ENCODE measurements at regions not wholly inside any gene's neighbourhood (a gene's known extent, or its start where the extent isn't known, plus 50 kb on each side); places are given as distances from the start of the nearest gene placed in this dataset.

- no peaks in the 10 kb centered on the region for H3K4me1 ChIP-seq (ENCODE audit: control insufficient read depth, insufficient read depth, low read length)
- FAIRE-seq (no peak), DNase-seq (ENCODE audit: low read depth, low spot score) (no peak), ATAC-seq (no peak)
- 4% methylated on average over 22 of the region's 22 CpGs for WGBS (ENCODE audit: insufficient coverage, insufficient replicate concordance, low lambda C conversion rate, missing lambda C conversion rate)
- H4K20me1 ChIP-seq (ENCODE audit: control insufficient read depth, insufficient read depth), result no peaks in the 10 kb centered on the region
- peaks cover 2 to 5% of the 10 kb centered on the region in 2 experiments; a peak in 2 of 4 replicates for H3K27me3 ChIP-seq (replicated peaks in 1 of 2; ENCODE audit: control insufficient read depth in 2 of 2, insufficient read depth in 2 of 2, low read length in 1 of 2)
- no peak overlapping the region for H3K27ac ChIP-seq (ENCODE audit: control insufficient read depth, insufficient read depth)
- no peak overlapping the region for H3K4me2 ChIP-seq (ENCODE audit: control insufficient read depth, insufficient read depth)
- H3K9ac ChIP-seq (ENCODE audit: control insufficient read depth, insufficient read depth, low read length), result no peak overlapping the region
- CTCF ChIA-PET, result interaction anchor here (1.3 kb wide), 1 partner anchor 10 kb away, joined by 4 read pairs; no protein-coding TSS in a partner anchor
- SMC1A ChIA-PET (ENCODE audit: uncharacterized antibody, unreplicated experiment), result no interaction called here
- no TSS peak for BruUV-seq (replicated peaks)
- TF ChIP-seq MYC (IDR thresholded peaks at IDR 0.05; ENCODE audit: insufficient read depth, insufficient read length, insufficient replicate concordance, low read length, severe bottlenecking), result no peak
- H2AFZ ChIP-seq (ENCODE audit: control insufficient read depth, low read depth, low read length), result no peak overlapping the region
- H3K36me3 ChIP-seq (ENCODE audit: control insufficient read depth in 2 of 2, insufficient read depth in 2 of 2, low read length in 1 of 2), result no peaks in the 10 kb centered on the region
- in situ Hi-C loops (cut with MboI) (no loop called here), intact Hi-C loops (cut with micrococcal nuclease; ENCODE audit: unreplicated experiment) (no loop called here)
- RAD21 ChIA-PET (ENCODE audit: unreplicated experiment), result no interaction called here
- H3K9me3 ChIP-seq (replicated peaks; ENCODE audit: control insufficient read depth, insufficient read depth, low read length), result no peaks in the 10 kb centered on the region
- H3K79me2 ChIP-seq (ENCODE audit: control insufficient read depth, insufficient read depth, low read length), result no peaks in the 10 kb centered on the region
- POLR2A ChIA-PET, result no interaction called here
- H3K4me3 ChIP-seq, result no peak overlapping the region
These were observed 106.4 kb upstream of the FGF3 start for GRCh38 chr11:69925366-69926196.

GRCh38 chr11:69926376-69927050, 107.3 kb upstream of the FGF3 start:
- ChIA-PET POLR2A (no interaction called here), SMC1A (ENCODE audit: uncharacterized antibody, unreplicated experiment) (no interaction called here), RAD21 (ENCODE audit: unreplicated experiment) (no interaction called here), CTCF (interaction anchor here (1.3 kb wide), 1 partner anchor 11 kb away, joined by 4 read pairs; no protein-coding TSS in a partner anchor)
- Histone ChIP-seq H3K9ac (ENCODE audit: control insufficient read depth, insufficient read depth, low read length) (no peak overlapping the region), H3K27me3 (replicated peaks in 1 of 2; ENCODE audit: control insufficient read depth in 2 of 2, insufficient read depth in 2 of 2, low read length in 1 of 2) (peaks cover 2 to 5% of the 10 kb centered on the region in 2 experiments; a peak in 3 of 4 replicates), H2AFZ (ENCODE audit: control insufficient read depth, low read depth, low read length) (no peak overlapping the region), H3K4me2 (ENCODE audit: control insufficient read depth, insufficient read depth) (no peak overlapping the region), H3K27ac (ENCODE audit: control insufficient read depth, insufficient read depth) (no peak overlapping the region), H3K9me3 (replicated peaks; ENCODE audit: control insufficient read depth, insufficient read depth, low read length) (no peaks in the 10 kb centered on the region), H3K4me1 (ENCODE audit: control insufficient read depth, insufficient read depth, low read length) (no peaks in the 10 kb centered on the region), H3K36me3 (ENCODE audit: control insufficient read depth in 2 of 2, insufficient read depth in 2 of 2, low read length in 1 of 2) (no peaks in the 10 kb centered on the region), H3K4me3 (no peak overlapping the region), H3K79me2 (ENCODE audit: control insufficient read depth, insufficient read depth, low read length) (no peaks in the 10 kb centered on the region), H4K20me1 (ENCODE audit: control insufficient read depth, insufficient read depth) (no peaks in the 10 kb centered on the region)
- 6% methylated on average over 15 of the region's 15 CpGs for WGBS (ENCODE audit: insufficient coverage, insufficient replicate concordance, low lambda C conversion rate, missing lambda C conversion rate)
- DNase-seq (ENCODE audit: low read depth, low spot score), result no peak
- no TSS peak for BruUV-seq (replicated peaks)
- FAIRE-seq, result no peak
- in situ Hi-C loops (cut with MboI), result no loop called here
- no peak for ATAC-seq
- intact Hi-C loops (cut with micrococcal nuclease; ENCODE audit: unreplicated experiment), result no loop called here
- TF ChIP-seq MTA3 (IDR thresholded peaks at IDR 0.05; ENCODE audit: borderline replicate concordance, low read length) (no peak), SREBF1 (IDR thresholded peaks at IDR 0.05; ENCODE audit: low read length) (no peak), TBL1XR1 (IDR thresholded peaks at IDR 0.05; ENCODE audit: low read depth, low read length) (no peak), TARDBP (IDR thresholded peaks at IDR 0.05; ENCODE audit: borderline replicate concordance) (no peak), ZBTB11 (CRISPR knock-in tag; IDR thresholded peaks at IDR 0.05) (no peak), NFYB (IDR thresholded peaks at IDR 0.05; ENCODE audit: insufficient read depth, low read depth, low read length) (no peak), SMAD5 (IDR thresholded peaks at IDR 0.05; ENCODE audit: low read depth) (no peak), CHD4 (IDR thresholded peaks at IDR 0.05) (no peak), CHD2 (IDR thresholded peaks at IDR 0.05; ENCODE audit: borderline replicate concordance, low read depth, low read length) (no peak), ATF7 (IDR thresholded peaks at IDR 0.05; ENCODE audit: low read depth) (no peak), KDM1A (IDR thresholded peaks at IDR 0.05; ENCODE audit: borderline replicate concordance) (no peak), LARP7 (IDR thresholded peaks at IDR 0.05) (no peak), ZNF207 (IDR thresholded peaks at IDR 0.05; ENCODE audit: borderline replicate concordance) (no peak), SIN3A (IDR thresholded peaks at IDR 0.05; ENCODE audit: low read depth, low read length) (no peak)

All from GM12878 (cell line).